Hematopoietic multipotent progenitor cell (in vitro differentiated cells): ENCODE measurements at regions not wholly inside any gene's neighbourhood (a gene's known extent, or its start where the extent isn't known, plus 50 kb on each side); places are given as distances from the start of the nearest gene placed in this dataset.

ENCODE experiments used
- DNase-seq, 3 donors: peaks; one replicate each; pipeline ENCODE4 v3.0.0-alpha.2; 2011 to 2015; ENCODE audit warnings: low read depth in 2 of 3, low spot score in 2 of 3

DNA sequence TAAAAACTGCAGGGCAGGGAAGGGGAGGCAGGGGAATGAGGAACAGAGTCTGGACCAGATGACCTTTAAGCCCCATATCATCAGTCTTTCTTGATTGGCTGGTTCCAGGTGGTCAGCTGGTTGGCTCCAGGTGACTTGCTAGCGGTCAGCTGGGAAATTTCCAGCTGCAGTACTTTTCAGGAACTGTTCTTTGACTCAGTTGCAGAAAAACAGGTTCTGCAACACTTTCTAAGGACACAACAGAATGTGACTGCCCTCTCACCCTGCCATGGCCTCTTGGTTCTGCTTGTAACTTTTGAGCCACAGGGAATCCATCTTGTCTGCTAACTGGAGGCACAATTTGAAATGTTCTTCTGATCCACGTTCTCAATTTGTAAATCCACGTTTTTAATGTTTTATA, 278.3 kb upstream of the LRATD1 start:
- no peak for DNase-seq

- DNase-seq: no peak
These were observed 277.4 kb upstream of the LRATD1 start for GRCh38 chr2:14355102-14355501.

DNA sequence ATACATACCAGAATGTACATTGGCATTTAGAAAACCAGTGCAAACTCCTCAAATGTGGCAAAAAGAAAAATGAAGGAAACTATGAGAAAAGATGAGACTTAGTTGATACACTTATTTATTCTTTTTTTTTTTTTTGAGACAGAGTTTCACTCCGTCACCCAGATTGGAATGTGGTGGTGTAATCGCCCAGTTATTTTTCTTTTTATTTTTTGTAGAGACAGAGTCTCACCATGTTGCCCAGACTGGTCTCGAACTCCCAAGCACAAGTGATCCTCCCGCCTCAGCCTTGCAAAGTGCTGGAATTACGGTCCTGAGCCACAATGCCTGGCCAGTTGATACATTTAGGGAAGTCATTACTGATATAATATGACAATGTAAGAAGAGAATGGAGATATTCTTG, 274.2 kb upstream of the LRATD1 start:
- DNase-seq: no peak

DNA sequence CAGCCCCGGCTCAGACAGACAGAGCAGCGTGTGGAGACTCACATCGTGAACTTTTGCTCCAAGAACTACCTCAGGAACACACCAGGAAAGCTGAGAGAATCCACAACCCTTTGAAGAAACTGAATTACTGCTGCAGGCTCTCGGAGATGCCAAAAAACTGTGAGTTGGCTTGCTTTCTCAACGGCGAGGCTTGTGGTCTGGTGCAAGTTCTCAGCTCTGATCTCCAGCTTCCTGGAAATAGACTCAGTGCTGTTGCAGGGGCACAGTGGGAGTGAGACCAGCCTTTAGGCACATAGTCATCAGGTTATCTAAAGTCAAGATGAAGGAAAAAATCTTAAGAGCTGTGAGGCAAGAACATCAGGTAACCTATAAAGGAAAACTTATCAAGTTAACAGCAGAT, 273.7 kb upstream of the LRATD1 start:
- no peak for DNase-seq

GRCh38 chr2:14363137-14363536, 269.4 kb upstream of the LRATD1 start:
- no peak for DNase-seq

DNA sequence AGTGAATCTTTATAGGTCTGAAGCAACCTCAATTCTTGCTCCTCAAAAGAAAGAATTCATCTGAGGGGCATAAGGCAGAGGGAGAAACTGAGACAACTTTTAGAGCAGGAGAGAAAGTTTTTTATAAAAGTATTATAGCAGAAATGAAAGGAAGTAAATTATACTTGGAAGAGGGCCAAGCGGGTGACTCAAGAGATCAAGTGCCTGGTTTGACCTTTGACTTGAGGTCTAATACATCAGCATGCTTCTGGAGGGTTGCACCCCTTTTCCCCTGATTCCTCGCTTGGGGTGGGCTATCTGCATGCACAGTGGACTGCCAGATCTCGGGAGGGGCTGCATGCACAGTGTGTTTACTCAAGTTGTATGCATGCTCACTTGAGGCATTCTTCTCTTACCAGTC, 268.5 kb upstream of the LRATD1 start:
- DNase-seq: no peak

- DNase-seq: no peak
These were observed 268.0 kb upstream of the LRATD1 start for GRCh38 chr2:14364471-14364870.

DNA sequence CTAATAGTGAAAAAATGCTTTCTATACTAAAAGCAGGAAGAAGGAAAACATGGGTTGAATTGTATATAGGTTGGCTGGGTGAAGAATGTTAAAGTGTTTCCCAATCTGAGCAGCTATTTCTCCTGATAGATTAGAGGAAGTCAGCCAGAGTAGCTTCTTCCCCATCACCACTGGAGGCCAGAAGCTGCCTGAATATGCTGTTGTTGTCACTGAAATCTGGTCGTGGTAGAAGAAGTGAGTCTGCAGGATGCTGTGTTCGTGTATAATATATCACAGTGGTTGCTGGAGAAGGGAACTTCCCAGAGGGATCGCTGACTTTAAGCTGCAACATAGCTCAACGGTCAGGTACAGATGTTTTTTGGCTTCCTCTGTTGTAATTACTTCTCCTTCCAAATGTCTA, 247.5 kb upstream of the LRATD1 start:
- DNase-seq: no peak

DNA sequence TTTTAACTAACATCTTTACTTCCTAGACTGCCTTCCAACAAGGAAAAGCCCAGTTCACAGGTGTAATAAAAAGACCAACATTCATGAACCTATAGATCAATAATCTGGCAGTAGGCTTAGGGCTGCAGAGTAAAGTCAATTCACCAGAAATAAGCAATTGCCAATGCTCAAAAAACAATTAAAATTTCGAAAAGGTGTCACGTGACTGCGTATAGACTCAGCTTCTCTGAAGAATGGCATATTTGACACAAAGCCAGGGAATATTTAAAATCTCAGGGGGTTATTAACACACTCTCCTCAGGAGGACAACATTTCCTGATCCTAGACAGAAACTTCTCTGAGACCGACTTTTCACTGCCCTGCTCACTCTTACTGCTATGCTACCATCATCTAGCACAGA, 245.2 kb upstream of the LRATD1 start:
- DNase-seq: no peak

DNA sequence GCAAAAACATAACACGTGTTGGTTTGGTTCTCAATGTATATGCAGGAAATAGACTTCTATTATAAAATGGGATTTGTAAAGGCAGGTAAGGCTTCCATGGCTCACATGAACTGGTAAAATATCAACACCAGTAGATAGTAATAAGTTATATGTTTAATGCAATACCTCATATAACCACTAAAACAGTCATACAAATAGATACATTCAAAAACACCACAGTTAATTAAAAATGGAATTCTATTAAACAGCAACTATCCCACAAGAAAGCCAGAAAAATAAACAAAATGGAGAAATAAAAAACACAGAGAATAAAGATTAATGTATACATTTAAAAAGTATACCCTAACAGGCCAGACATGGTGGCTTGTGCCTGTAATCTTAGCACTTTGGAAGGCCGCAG, 243.8 kb upstream of the LRATD1 start:
- no peak for DNase-seq

DNA sequence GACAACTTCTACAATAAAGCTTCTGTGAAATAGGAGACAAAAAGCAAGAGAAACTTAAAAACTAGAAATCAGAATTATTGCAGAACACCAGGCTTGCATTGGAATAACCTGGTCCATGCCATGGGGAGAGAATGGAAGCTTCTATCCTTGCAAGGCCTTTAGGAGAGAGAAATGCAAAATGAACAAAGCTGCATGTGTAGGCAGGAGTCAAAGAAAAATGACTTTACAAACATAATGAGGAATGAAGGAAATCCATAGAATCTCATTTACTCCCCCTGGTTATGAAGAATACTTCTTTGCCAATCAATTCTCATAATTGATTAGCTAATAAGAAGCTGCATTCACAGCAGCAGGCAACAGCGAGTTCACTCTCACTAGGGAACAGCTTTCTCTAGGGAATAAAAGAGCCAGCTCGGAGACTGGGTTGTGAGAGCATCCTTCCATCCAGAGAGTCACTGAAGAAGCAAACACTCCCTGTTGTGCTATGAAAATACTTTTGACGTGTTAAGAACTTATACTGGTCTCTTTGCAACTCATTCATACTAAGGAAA, 235.9 kb upstream of the LRATD1 start:
- no peak for DNase-seq

DNA sequence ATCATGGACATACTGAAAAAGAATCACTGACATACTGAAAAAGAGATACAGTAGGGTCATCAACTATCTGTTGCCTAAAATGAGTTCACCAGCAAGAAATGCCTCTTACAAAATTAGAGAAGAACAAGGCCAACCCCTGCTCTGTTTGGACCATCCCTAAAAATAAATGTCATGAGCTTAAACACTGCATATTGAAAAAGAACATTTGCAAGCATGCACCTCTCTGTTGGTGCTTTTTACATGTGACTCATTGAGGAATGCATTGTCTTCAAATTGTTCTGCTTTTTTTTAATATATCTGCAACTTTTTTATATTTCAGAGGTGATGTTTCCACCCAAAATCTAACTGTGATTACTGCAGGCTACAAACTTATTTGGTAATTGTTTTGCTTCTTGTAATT, 233.9 kb upstream of the LRATD1 start:
- DNase-seq: no peak

DNA sequence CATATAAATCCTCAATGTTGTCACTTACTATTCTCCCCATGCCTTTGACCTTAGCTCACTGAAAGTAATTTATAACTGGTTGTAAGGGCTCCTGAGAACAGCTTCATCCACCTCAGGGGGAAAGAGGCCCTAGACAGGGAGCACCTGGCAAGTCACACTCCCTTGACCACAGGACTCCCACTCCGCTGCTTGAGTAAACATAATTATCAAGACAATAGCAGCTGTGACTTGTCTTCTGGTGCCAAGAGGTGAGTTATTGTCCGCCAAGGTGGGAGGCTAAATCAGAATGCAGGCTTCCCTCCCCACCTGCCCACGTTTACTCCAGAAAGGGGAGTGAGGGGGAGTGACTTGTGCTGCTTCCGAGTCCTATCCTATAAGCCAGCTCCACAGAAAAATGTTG, 230.6 kb upstream of the LRATD1 start:
- DNase-seq: no peak

DNA sequence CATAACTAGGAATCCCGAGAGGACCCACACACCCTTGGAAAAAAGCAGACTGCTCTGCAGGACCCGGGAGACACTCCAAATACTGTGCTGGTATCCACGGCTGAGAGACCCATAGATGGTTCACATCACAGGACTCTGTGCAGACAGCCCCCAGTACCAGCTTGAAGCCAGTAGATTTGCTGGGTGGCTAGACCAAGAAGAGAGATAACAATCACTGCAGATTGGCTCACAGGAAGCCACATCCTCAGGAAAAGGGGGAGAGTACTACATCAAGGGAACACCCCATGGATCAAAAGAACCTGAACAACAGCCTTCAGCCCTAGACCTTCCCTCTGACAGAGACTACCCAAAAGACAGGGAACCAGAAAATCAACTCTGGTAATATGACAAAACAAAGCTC, 223.8 kb upstream of the LRATD1 start:
- no peak for DNase-seq

- DNase-seq: no peak
These were observed 215.0 kb upstream of the LRATD1 start for GRCh38 chr2:14417551-14417950.

- no peak for DNase-seq
These were observed 214.4 kb upstream of the LRATD1 start for GRCh38 chr2:14418115-14418514.

GRCh38 chr2:14420851-14421250, 211.7 kb upstream of the LRATD1 start:
- no peak for DNase-seq

GRCh38 chr2:14422426-14422825, 210.1 kb upstream of the LRATD1 start:
- DNase-seq: no peak

DNA sequence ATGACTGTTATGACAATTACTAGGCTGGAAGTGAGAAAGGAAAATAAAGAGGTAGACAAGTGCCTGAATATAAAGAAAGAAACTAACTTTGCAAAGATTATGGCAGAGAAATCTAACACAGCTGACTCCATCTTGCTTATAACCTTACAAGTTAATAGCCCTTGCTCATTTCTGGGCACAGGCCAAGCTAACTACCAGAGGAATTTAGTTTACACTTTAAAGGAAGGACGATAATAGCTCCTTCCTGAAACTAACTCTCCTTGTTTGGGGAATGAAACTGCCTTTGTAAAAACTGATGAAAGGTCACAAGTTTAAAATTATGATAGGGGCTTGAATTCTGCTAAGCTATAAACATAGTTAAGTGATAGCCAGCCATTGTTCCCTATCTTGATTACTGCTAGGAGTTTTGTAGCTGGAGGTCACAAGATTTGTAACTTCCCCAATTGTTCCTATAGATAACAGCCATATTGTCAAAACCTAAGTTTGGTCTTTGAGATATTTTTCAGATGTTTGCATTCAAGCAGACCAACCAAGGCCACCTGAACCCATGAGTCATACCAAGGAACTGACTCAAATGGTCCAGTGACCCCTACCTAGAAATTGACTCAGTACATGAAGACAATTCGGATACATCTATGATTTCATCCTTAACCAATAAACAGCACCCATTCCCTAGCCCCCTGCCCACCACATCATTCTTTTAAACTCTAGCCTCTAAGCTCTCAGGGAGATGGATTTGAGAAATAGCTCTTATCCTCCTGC, 209.2 kb upstream of the LRATD1 start:
- DNase-seq: no peak

DNA sequence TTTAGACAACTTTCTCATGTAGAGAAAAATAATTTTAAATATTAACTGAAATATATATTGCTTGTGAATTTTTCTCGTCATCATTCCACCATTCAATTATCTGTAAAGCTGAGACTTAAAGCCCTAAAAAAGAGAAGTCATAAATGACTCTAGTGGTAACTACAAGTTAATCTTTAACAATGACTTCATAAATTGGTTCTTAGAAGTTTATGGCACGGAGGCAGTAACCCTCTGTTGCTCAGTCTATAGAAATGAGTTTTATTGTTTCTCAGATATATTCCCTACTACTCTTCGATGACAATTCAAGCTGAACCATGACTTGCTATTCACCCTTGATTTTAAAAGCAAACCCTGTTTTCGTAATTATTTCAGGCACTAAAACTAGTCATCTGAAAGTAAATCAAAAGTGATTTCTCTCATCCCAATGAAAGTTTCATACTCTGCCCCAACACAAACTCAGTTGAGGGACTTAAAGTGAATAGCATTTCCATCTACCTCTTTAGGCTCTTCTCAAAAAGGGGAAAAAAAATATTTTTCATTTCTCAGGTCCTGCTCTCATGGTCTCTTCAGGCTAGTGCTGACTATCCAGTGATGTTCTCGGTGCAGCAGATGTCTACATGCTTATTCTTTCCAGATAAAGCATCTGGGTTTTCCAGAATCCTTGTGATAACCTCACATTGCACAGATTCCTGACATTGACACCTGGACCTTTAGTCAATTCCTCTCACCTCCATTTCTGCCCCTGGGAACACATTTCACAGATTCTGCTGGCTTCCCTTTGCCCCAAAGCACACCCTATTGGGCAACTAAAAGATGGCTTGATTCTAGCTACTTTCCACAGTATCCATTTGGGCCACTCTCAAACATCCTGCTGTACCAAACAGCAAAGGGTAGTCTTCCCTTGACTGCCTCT, 207.8 kb upstream of the LRATD1 start:
- no peak for DNase-seq

- no peak for DNase-seq
These were observed 206.6 kb upstream of the LRATD1 start for GRCh38 chr2:14425869-14426268.

GRCh38 chr2:14428056-14428455, 204.5 kb upstream of the LRATD1 start:
- DNase-seq: no peak
